GM18511 (cell line): ENCODE measurements at regions not wholly inside any gene's neighbourhood (a gene's known extent, or its start where the extent isn't known, plus 50 kb on each side); places are given as distances from the start of the nearest gene placed in this dataset.

Experiments
- ATAC-seq: cut with Tn5 transposase; IDR thresholded peaks from one replicate; pipeline ENCODE4 v1.9.1; 2021; ENCODE audit warnings: mild to moderate bottlenecking, moderate library complexity; ENCODE audit not compliant: unreplicated experiment

DNA sequence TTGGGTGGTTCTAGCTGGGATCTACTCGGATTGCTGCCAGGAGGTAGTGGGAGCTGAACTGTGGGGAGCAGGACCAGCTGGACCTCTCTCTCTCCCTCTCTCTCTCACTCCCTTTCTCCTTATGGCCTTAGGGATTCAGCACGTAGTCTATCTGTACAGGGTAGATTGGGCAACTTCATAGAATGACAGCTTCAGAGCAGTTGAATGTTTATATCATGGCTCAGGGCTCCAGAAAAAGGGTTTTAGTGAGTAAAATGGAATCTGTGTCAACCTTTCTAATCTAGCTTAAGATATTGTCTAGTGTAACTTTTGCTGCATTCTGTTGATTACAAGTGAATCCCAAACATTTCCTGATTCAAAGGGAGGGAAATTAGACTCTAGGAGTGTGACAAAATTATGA is 127.7 kb upstream of the PDGFD start:
- no peak for ATAC-seq

DNA sequence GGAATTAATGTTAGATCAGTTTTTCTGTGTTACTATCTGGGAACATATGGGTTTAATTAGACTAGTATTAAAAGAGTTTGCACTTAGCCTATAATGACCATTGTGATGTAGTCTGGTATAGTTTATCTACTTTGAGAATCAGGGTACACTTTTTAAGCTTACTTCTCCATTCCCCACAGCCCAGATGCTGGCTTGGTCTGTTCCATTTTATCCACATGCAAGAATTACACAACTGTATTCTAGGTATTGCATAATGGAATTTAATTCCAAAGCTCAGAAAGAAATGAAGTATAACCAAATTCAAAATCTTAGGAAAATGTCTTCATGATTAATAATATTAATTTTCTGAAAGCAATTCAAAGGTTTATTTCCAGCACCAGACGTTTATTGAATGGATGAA is 122.2 kb upstream of the PDGFD start:
- no peak for ATAC-seq

DNA sequence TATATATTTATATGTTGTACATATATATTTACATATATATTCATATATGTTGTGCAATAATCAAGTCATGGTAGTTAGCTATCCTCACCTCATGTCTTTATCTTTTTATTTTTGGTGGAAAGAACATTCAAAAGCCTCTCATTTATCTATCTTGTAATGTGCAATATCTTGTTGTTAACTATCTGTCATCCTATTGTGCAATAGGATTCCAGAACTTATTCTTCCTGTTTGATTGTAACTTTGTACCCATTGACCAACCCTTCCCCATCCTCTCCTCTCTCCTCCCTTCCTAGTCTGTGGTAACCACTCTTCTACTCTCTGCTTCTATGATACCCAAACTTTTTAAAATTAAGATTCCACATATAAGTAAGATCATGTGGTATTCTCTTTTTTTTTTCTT is 115.6 kb upstream of the PDGFD start:
- ATAC-seq, result no peak

DNA sequence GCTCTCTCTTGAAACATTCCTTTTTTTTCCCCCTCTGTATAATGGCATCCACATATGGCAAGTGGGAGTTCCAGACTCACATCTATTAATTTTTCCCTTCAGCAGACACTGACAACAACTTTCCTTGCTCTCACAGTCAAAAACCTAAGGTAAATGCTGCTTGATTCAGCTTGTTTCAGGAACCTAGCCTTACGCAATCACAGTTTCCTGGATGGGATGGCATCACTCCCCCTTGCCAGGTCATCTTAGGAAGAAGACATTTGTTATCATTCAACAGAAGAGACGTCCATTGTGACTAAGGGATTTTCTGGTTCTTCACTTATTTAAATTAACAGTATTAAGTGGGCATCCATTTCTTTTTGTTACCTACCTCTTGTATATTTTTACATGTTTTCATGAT is 112.0 kb upstream of the PDGFD start:
- ATAC-seq, result no peak

DNA sequence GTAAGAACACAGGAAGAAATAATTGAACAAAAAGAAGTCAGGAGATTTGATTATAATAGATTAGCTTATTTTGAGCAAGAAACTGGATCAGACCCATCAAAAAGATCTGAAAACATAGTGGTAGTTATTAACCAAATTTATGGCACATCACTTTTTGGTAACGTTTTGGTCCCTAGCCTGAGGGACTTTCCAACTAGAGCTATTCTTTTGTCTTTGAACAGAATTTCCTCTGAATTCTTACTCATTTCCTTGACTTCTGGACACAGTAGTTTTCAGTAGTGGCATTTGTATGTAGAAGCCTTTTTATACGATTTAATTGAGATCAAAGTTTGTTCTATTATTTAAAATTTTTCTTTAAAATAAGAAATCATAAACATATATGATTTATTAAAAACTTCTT is 96.5 kb upstream of the PDGFD start:
- ATAC-seq, result no peak

DNA sequence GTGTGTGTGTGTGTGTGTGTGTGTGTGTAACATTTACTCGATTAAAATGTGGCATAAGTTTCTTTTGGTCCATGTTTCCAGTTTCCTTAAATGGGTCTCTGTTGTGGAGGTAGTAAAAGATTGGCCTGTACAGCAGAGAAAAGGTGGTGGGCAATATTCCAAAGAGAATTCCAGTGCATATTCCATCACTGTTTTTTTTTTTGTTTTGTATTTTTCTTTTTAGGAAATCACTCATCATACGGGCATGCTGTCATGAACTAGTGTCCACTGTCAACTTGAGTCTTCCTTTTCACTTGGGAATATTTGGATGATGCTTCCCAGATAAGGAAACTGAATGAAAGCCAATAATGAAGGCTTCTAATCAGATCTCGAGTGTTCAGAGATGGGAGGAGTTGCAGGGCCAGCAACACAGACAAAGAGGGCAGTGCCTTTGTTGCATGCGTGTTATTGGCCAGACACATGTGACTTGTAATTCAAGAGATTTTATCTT is 95.2 kb upstream of the PDGFD start:
- no peak for ATAC-seq

DNA sequence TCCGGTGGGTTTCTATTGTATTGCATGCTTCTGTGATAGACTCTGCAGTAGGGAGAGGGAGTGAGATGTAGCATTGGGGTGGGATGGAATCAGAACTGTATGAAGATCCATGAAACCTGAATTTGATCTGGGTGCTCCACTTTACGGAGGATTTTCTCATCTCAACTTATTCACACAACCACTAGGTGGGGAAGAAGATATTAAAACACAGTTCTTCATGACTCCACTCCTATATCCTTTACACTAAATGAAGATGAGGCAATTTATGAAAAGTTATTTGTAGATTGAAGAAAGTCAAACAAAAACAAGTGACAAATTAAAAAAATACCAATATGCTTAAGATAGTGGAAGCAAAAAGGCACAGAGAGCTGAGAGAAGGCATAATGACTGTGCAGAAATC is 92.6 kb upstream of the PDGFD start:
- ATAC-seq, result no peak

DNA sequence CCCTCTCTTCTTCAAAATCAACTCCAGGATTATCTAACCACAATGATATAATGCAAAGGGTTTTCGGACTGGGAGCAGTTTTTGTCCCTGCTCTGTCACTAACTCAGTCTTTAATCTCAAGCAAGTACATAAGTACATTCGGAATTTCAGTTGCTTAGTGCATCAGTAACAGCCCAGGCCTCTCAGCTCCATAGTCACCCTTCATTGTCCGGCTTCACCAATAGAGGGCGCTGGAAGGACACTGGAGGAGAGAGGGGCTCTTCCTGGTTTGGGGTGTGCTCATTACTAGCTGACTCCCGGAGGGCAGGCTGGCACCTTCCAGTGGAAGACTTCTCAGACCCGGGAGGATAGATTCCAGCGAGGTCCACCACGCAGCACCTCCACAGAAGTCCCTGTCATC is 90.4 kb upstream of the PDGFD start:
- peak; percentile 76 for ATAC-seq

DNA sequence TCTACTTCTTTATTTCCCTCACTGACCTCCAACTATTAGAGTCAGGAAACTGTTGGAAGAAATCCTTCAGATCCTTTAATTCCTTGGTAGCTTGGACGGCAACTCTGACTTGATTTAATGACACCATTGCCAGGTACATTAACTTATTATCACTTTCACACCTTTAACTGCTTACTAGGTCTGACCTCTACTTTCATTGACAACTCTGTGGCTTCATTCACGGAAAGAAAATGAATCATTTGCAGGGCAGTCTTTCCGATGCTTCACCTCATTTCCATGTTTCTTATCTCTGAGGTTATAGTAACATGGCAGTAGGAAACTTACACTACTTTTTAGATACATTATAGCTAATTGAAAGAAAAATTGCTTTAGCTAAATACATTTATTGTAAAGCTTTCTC is 82.6 kb upstream of the PDGFD start:
- no peak for ATAC-seq

DNA sequence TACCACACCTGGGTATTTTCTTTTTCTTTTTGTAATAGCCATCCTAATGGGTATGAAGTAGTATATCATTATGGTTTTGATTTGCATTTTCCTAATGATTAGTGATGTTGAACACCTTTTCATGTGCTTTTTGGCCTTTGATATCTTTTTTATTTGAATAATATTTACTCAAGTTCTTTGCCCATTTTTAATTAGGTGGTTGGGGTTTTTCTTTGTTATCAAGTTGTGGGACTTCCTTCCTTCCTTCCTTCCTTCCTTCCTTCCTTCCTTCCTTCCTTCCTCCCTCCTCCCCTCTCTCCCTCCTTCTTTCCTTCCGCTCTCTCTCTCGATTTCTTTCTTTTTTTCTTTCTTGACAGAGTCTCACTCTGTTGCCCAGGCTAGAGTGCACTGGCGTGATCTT is 75.0 kb upstream of the PDGFD start:
- no peak for ATAC-seq

DNA sequence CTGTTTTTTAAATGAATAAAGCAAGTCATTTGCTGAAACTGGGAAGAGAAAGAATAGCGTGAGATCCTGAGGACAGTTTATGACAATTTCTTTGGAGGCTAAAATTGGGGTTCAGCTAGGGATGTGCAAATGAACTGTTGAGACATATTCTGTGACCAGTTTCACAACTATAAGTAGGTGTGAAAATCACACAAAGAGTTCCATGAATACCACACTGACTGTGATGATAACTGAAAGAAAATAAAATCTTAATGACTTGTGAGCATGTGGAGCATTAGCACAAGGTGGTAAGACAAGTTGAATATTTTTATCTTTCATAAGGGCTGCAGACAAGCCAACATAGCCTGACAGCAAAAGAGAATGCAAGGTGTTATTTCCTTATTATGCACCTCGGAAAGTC is 61.1 kb upstream of the PDGFD start:
- ATAC-seq, result no peak

DNA sequence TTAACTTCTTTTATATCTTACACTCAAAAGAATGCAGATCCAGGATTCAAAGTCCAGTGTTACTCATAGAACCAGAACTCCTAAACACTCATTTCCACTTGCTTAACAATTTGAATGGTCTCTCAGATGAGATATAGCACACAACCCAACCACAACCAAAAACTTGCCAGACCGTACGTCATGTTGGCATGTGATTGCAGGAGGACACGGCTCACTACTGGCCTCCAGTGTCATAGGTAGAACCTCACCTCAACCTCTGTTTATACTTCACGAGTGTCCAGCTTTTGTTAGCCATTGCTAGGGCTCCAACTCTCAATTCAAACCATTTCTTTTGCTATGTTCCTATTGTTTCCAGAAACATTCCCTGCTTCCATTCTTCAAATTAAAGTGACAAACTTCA is 58.5 kb upstream of the PDGFD start:
- ATAC-seq, result no peak

DNA sequence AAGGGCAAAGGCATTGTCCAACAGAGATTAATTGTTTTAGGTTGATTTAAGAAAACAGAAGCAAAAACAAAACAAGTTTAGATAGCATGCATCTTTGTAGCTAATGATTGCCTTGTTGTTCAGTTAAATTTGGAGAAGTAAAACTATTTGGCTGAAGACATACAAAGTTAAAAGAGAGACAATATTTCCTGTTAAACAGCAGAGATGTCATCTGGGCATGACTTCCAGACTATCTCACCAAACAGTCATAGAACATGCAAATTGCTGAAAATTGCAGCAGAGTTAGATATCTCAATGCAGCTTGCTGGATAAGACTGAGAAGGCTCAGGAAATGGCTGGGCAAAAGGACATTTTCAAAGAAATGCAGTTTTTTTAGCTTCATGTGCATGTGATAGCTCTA is 57.5 kb upstream of the PDGFD start:
- ATAC-seq, result no peak

DNA sequence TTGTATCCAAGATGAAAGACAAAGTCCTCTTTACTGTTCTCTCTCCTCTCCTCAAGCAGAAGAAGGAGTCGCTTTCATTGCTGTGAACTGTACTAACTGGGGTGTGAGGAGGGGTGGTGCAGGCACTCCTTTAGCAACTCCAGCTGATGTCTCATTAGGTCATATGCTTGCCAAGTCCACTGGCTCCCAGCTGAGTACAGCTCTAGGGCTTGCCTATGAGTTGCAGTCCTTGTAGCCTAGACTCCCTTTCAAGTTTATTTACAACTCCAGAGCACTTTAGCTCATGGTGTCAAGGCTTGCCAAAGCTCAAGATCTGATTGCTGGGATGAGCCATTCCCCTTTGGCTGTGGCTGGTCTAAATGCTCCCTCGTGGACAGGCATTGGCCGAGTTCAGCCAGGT is 55.1 kb upstream of the PDGFD start:
- no peak for ATAC-seq

DNA sequence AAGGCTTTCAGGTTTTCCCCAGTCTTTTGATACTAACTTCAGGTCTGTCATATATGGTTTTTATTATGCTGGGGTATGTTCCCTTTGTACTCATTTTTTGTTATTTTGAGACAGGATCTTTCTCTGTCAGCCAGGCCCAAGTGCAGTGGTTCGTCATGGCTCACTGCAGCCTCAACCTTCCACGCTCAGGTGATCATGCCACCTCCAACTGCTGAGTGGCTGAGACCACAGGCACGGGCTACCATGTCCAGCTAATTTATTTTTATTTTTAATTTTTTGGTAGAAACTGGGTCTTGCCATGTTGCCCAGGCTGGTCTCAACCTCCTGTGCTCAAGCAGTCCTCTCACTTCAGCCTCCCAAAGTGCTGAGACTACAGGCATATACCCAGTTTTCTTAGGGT is 50.6 kb upstream of the PDGFD start:
- ATAC-seq, result no peak
